ENCODE measurements at regions not wholly inside any gene's neighbourhood (a gene's known extent, or its start where the extent isn't known, plus 50 kb on each side); places are given as distances from the start of the nearest gene placed in this dataset.

DNA sequence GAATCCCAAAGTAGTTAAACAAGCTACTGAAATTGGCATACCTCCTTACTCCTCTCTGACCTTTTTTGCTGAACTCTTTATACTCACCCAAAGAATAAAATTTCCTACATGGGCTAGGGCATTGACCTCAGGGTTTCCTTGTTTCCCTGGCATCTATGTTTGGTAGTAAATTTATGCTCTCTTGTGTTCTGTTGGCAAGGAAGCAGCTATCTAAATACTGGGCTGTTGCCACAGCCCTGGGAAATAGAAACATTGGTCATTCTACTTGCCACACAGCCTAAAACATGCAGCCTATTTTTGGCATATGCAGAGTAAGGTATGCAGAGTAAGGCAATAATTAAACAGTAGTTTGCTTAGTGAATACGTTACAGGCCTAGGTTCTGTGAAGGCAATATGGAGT is 351.4 kb downstream of the HLX start:
- DNase-seq (ENCODE audit: low read depth), result peak; percentile 13
- H3K4me3 ChIP-seq (ENCODE audit: low read depth, low read length), result no peak overlapping the region
- TF ChIP-seq, protein P1, sequence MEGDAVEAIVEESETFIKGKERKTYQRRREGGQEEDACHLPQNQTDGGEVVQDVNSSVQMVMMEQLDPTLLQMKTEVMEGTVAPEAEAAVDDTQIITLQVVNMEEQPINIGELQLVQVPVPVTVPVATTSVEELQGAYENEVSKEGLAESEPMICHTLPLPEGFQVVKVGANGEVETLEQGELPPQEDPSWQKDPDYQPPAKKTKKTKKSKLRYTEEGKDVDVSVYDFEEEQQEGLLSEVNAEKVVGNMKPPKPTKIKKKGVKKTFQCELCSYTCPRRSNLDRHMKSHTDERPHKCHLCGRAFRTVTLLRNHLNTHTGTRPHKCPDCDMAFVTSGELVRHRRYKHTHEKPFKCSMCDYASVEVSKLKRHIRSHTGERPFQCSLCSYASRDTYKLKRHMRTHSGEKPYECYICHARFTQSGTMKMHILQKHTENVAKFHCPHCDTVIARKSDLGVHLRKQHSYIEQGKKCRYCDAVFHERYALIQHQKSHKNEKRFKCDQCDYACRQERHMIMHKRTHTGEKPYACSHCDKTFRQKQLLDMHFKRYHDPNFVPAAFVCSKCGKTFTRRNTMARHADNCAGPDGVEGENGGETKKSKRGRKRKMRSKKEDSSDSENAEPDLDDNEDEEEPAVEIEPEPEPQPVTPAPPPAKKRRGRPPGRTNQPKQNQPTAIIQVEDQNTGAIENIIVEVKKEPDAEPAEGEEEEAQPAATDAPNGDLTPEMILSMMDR (IDR thresholded peaks at IDR 0.05; ENCODE audit: insufficient read depth, low read length), result no peak

DNA sequence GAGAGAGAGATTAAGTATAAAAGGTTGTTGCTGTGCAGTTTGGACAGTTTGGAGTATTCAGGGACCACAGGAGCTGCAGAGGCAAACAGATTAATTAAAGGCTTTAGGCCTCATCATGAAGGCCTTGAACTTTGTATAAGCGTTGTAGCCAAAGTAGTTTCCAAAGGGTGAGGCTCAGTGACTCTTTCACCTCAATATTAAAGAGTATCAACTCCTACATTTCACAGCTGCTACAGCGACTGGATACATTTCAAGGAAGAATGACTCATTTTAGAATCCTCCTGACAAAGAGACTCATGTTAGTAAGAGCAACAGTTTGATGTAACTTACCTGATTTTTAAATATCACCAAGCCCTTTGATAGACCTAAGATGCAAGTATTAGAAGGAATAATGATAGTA is 355.5 kb downstream of the HLX start:
- peak; percentile 48 for DNase-seq (ENCODE audit: low read depth)
- TF ChIP-seq, protein P1 (IDR thresholded peaks at IDR 0.05; ENCODE audit: insufficient read depth, low read length), result no peak

DNA sequence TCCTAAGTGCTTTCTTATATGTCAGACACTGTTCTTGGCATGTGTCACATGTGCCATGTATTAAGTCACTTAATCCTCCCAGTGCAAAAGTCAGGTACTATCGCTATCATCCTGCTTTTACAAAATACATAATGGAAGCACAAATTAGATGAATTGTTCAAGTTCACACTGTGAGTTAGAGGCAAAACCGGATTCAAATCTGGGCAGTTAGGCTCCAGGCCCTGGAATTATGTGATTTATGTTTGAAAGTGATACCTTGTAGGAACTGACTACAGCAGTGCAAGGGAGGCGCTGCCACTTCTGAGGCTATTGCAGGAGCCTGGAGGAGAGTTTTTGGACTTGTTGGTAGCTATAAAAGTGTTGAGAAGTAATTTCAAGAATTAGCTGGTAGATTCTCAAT is 358.3 kb downstream of the HLX start:
- H3K4me3 ChIP-seq (ENCODE audit: low read depth, low read length), result no peak overlapping the region
- TF ChIP-seq, protein P1 (IDR thresholded peaks at IDR 0.05; ENCODE audit: insufficient read depth, low read length), result no peak
- DNase-seq (ENCODE audit: low read depth), result no peak

More for the DNA sequence above, 355.5 kb downstream of the HLX start:
- H3K4me3 ChIP-seq (ENCODE audit: low read depth, low read length), result no peak overlapping the region

DNA sequence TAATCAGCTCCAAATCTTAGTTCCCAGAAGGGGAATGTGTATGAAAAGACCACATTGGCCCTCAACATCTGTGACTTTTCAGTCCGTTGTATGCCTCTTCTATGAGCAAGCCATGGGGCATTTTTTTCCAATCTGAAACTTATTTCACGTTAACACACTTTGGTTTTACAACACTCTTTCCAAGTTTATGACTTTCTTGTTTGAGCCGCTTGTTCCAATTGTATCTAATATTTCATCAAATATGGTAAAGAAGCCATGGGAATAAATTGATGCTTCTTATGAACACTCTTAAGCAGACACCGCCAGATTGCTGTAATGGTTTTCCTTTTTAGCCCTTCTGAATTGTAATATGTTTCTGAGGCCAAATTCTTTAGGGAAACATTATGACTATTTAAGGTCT is 359.9 kb downstream of the HLX start:
- TF ChIP-seq, protein P1 (IDR thresholded peaks at IDR 0.05; ENCODE audit: insufficient read depth, low read length), result no peak
- H3K4me3 ChIP-seq (ENCODE audit: low read depth, low read length), result no peak overlapping the region
- no peak for DNase-seq (ENCODE audit: low read depth)

DNA sequence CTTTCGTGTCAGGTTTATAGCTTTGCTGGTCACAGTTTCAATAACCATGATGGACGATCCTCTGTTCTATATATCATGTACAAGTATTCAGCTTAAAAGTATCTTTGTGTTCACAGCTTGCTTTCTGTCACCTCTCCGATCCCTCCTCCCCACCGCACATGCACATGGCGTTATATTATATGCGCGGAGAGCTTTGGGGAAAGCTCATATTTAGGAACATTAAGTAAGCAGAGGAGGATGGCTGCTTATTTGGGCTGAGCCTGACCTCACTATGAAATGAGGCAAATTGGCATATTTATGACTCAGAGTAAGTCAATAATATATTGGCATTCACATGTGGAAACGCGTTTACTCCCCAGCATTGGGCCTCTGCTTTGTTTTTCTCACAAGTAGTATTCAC is 360.5 kb downstream of the HLX start:
- DNase-seq (ENCODE audit: low read depth), result no peak
- TF ChIP-seq, protein P1 (IDR thresholded peaks at IDR 0.05; ENCODE audit: insufficient read depth, low read length), result no peak
- H3K4me3 ChIP-seq (ENCODE audit: low read depth, low read length), result no peak overlapping the region

DNA sequence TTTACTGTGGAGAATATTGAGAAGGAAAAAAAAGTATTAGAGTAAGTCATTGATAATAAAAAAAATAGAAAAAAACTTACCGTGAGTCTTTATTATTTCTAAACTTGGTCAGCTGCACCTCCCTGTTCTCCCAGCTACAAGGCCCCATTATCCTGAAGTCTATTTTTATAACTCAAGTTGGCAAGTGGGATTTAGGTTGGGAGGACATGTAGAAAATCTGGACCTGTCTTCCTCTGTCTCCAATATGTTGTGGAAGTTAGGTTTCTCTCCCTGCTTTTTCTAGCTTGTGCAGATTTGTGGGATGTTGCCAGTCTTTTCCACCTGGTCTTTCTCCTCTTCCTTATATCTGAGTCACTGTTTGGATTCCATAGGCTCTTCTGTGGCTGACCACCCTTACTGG is 361.4 kb downstream of the HLX start:
- no peak for DNase-seq (ENCODE audit: low read depth)
- H3K4me3 ChIP-seq (ENCODE audit: low read depth, low read length), result no peak overlapping the region
- TF ChIP-seq, protein P1 (IDR thresholded peaks at IDR 0.05; ENCODE audit: insufficient read depth, low read length), result no peak

DNA sequence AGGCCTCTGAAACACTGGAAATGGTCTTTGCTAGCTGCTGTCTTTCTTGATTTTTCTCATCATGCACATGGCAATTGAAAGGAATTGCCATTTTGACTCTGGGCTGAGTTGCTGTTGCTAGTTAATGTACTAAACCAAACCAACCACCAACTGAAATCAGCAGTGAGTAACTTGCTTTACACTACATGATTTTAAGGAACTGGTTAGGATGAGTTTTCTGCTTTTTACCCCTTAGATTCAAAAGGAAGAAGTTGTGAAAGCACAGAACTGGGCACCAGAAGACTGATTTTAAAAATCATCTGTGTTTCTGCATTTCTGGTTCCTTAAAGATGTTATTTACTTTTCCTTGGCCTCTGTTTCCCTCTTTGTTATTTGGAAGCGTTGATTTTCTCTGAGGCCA is 361.9 kb downstream of the HLX start:
- no peak overlapping the region for H3K4me3 ChIP-seq (ENCODE audit: low read depth, low read length)
- DNase-seq (ENCODE audit: low read depth), result no peak
- TF ChIP-seq, protein P1 (IDR thresholded peaks at IDR 0.05; ENCODE audit: insufficient read depth, low read length), result no peak

Data from fibroblast of the aortic adventitia (primary cell).